CD4-positive, CD25-positive, alpha-beta regulatory T cell (primary cell): ENCODE measurements at regions not wholly inside any gene's neighbourhood (a gene's known extent, or its start where the extent isn't known, plus 50 kb on each side); places are given as distances from the start of the nearest gene placed in this dataset.
"Not testable (repeated sequence)": the region's sequence is repeated elsewhere in the genome, so short reads cannot be mapped to it uniquely, and the experiment has no call there.

Experiments used
- ATAC-seq, 2 donors: fragments of 150-1000 bp; cut with Tn5 transposase; one replicate each; pipeline ENCODE4 v1.10.0; 2021; ENCODE audit warnings: low read depth in 2 of 2, moderate number of reproducible peaks in 2 of 2, moderate library complexity in 1 of 2
- DNase-seq, 3 donors: peaks; one replicate each; pipeline versions ENCODE4 v3.0.0 to v3.0.0-alpha.2; 2012 to 2022; ENCODE audit warnings: mixed read lengths in 1 of 3
- H3K27ac ChIP-seq: one replicate; pipeline ENCODE4 v1.7.0; 2013; ENCODE audit warnings: mild to moderate bottlenecking, low read length; ENCODE audit not compliant: insufficient read depth, poor library complexity, severe bottlenecking
- H3K27me3 ChIP-seq: one replicate; pipeline ENCODE4 v1.7.0; 2013; ENCODE audit warnings: low read length; ENCODE audit not compliant: control insufficient read depth, insufficient read depth
- H3K36me3 ChIP-seq: one replicate; pipeline ENCODE4 v1.7.0; 2013; ENCODE audit warnings: mild to moderate bottlenecking, low read length, moderate library complexity; ENCODE audit not compliant: control insufficient read depth, insufficient read depth
- H3K4me1 ChIP-seq: 2 replicates; pipeline ENCODE4 v1.7.0; 2013; ENCODE audit warnings: mild to moderate bottlenecking, low read length; ENCODE audit not compliant: insufficient read depth, control insufficient read depth, poor library complexity, severe bottlenecking
- H3K4me3 ChIP-seq: one replicate; pipeline ENCODE4 v1.7.0; 2013; ENCODE audit warnings: low read depth, mild to moderate bottlenecking, low read length, moderate library complexity
- H3K9me3 ChIP-seq, 2 experiments: 1 replicate in 1 of 2; 2 replicates in 1 of 2; pipeline ENCODE4 v1.7.0; 2013; ENCODE audit warnings: low read length in 2 of 2, mild to moderate bottlenecking in 1 of 2, moderate library complexity in 1 of 2; ENCODE audit not compliant: control insufficient read depth in 2 of 2
- H3K27ac Mint-ChIP-seq, 3 donors: one replicate each; pipeline ENCODE4 v1.8.0; 2020 to 2022; ENCODE audit warnings: mild to moderate bottlenecking in 3 of 3, mixed read lengths in 3 of 3, moderate library complexity in 2 of 3
- H3K27me3 Mint-ChIP-seq: one replicate; pipeline ENCODE4 v1.8.0; 2022; ENCODE audit warnings: mild to moderate bottlenecking, mixed read lengths
- H3K36me3 Mint-ChIP-seq: one replicate; pipeline ENCODE4 v1.8.0; 2020; ENCODE audit warnings: mixed read lengths
- H3K4me1 Mint-ChIP-seq, 4 donors: one replicate each; pipeline ENCODE4 v1.8.0; 2020 to 2022; ENCODE audit warnings: mixed read lengths in 4 of 4, mild to moderate bottlenecking in 1 of 4
- H3K4me3 Mint-ChIP-seq, 4 donors: one replicate each; pipeline ENCODE4 v1.8.0; 2020 to 2022; ENCODE audit warnings: mild to moderate bottlenecking in 4 of 4, mixed read lengths in 4 of 4, moderate library complexity in 3 of 4
- H3K9me3 Mint-ChIP-seq, 7 donors: one replicate each; pipeline ENCODE4 v1.8.0; 2020 to 2022; ENCODE audit warnings: mixed read lengths in 7 of 7, mild to moderate bottlenecking in 3 of 7, moderate library complexity in 2 of 7

DNA sequence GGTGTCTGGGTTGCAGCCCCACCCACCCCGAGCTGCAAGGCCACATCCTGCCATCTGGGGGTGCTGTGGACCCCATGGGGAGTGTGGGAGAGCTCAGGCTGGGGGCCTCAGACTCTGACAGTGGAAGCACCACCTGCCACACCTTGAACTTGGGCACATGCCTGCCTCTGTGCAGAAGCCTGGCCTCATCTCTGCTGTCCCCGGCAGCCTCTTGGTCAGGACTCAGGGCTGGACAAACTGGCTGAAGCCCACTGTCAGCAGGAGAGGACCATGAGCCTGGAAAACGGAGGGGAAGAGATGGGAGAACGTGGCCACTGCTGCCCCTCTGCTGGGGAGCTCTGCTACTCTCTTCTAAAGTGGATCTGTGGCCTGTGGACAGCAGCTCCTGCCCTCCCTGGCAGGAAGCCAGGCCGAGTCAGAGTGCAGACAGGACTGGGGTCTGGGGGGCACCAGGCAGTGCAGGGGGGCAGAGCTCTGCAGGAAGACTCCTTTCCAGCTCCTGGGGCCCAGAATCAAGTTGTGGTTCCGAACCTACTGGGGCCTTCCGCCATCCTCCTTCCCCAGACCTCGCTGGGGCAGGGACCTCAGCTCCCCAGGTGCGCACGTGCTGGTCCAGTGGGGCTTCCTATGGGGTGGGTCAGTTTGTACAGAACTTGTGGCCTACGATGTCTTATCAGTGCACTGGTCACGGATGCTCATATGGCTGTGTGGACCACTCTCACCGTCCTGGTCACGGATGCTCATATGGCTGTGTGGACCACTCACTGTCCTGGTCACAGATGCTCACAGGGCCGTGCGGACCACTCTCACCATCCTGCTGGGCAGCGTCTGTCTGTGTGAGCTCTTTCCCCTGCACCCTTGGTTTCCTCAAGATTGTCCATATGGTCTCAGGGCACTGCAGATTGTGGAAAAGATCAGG, 207.7 kb downstream of the LAT start:
- no peak for ATAC-seq
- DNase-seq: no peak
- Mint-ChIP-seq H3K4me1 (peaks cover 2 to 8% (median 3%) of the 10 kb centered on the region in 4 donors), H3K27me3 (no peaks in the 10 kb centered on the region), H3K9me3 (no peaks in the 10 kb centered on the region), H3K4me3 (no peak overlapping the region), H3K27ac (peak overlapping the region; percentile 32 to 59 (median 58)), H3K36me3 (peaks cover 12% of the 10 kb centered on the region)
- Histone ChIP-seq H3K4me3 (no peak overlapping the region), H3K27ac (no peak overlapping the region), H3K9me3 (no peaks in the 10 kb centered on the region), H3K27me3 (no peaks in the 10 kb centered on the region), H3K4me1 (no peaks in the 10 kb centered on the region), H3K36me3 (no peaks in the 10 kb centered on the region)

DNA sequence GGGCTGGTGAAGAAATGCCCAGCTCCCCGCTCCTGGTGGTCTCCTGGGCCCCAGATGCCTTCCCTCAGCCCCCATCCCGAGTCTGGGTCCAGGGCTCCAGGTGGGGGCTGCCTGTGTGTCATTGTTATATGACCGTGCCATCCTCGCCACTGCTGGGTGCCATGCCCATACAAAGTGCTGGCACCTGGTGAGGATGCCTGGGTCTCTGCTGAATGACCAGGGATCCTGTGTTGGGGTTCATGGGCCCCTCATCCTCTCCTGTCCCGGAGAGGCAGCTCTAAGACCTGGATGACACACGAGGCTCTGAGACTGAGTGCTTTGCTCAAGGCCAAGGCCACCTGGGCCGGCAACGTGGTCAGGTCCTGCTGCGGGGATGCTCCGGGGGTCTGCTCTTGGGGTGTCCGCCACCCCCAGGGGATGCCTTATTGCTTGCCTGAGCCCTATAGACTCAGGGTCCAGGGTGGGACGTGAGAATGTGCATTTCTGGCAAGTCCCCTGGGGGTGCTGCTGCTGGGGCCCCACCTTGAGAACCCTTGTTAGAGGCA, 206.9 kb downstream of the LAT start:
- H3K36me3 Mint-ChIP-seq, H3K36me3 ChIP-seq, ATAC-seq, H3K27me3 Mint-ChIP-seq, H3K9me3 ChIP-seq, H3K27me3 ChIP-seq, H3K4me1 ChIP-seq, H3K27ac ChIP-seq, H3K9me3 Mint-ChIP-seq, H3K4me3 Mint-ChIP-seq, H3K4me1 Mint-ChIP-seq, H3K27ac Mint-ChIP-seq, DNase-seq, H3K4me3 ChIP-seq: not testable (repeated sequence)

DNA sequence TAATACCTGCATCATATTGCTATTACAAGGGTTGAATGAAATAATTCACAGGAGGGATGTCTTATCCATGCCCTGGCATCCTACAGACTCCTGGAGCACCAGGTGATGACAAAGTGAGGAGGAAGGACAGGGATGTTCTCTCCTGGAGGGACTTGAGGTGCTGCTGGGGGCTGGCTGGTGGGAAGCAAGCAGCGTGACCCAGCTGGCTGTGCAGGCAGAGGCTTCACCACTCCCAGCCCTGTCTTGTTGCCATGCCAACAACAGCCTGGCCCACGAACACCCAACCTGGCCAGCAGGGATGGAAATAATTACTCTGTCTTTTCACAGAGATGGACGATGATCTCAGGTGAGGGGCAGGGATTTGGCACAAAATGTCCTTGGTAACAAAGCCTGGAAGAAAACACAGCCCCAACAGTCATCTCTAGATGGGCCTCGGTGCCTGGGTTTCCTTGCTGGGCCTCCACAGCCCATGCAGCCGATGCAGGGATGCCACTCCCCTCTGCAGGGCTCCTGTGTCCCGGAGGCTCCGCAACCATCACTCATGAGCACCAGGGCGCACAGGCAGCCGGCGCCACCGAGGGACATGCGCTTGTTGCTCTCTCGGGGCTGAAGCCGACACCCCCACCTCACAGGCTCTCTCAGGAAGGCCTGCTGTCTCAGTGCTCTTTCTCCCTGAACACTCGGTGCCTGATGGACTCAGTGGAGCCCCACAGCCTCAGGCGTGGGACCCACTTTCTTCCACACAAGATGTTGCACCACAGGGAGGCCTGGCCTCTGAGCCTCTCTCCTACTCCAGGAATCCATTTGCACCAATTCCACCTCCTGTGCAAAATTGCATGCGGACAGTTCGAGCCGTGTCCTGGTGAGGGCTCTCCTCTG, 205.9 kb downstream of the LAT start:
- H3K4me1 ChIP-seq, H3K4me1 Mint-ChIP-seq, ATAC-seq, H3K9me3 ChIP-seq, H3K4me3 ChIP-seq, H3K36me3 Mint-ChIP-seq, H3K27me3 Mint-ChIP-seq, H3K27ac ChIP-seq, H3K4me3 Mint-ChIP-seq, H3K27me3 ChIP-seq, H3K9me3 Mint-ChIP-seq, DNase-seq, H3K36me3 ChIP-seq: not testable (repeated sequence)
- peak overlapping the region in 1 of 3 donors; percentile 22 for H3K27ac Mint-ChIP-seq

DNA sequence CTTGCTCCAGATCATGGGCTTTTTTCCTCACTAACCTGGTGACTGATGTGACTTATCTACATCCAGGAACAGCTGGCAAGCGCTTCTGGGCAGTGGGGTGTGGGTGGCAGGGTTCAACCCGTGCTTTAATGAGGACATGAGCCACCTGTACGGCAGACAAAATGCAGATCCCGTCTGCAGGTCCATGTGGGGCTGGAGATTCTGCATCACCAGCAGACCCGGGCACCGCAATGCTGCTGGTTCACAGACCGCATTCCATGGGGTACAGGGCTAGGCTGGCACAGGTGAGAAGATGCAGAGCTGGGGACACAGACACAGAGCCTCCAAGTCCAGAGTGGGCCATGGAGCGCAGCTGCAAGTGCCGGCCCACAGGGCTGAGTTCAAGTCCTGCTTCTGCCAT, 204.0 kb downstream of the LAT start:
- H3K4me3 ChIP-seq, H3K27ac Mint-ChIP-seq, DNase-seq, H3K4me1 ChIP-seq, H3K27ac ChIP-seq, H3K36me3 ChIP-seq, H3K9me3 ChIP-seq, H3K27me3 ChIP-seq, H3K36me3 Mint-ChIP-seq, ATAC-seq, H3K4me3 Mint-ChIP-seq, H3K27me3 Mint-ChIP-seq, H3K4me1 Mint-ChIP-seq, H3K9me3 Mint-ChIP-seq: not testable (repeated sequence)

DNA sequence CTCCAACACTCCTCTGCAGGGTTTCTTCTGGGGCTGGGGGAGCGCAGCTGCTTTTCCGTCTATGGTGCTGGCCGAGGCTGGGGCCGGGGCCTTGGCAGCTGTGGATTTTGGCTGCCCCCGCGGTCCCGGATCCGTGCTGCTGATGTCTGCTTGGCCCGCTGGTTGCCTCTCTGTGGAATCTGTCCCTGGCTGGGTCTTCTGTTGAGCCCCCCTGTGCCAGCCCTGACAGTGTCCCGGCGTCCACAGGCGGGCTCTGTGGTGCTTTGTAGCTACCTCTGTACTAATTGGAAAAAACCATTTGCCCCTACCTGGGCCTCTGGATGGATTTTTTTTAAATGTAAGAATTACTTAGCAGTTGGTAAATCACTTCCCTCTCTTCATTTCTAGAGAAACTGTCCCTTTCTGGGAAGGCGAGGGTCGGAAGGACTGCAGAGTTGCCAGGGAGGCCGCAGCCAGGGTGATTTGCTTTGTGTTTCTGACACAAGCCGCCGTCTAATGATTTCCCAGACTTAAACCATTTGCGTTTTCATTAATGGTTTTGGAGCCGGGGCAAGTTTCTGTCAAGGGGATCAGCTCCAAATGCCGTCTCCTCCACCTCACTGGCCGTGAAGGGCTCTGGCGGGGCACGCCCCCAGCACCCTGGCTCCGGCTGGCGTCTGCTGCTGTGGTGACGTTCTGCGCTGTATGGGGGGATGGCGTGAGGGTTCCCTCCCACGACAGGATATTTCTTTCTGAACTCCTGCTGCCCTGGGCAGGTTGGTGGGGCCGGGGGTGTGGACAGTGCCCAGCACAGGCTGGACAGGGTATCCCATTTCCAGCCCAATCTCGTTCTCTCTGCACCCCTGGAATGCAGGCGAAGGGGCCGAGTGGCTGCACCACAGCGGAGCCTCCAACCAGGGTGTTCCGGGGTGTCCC, 201.7 kb downstream of the LAT start:
- DNase-seq, H3K4me1 Mint-ChIP-seq: not testable (repeated sequence)

DNA sequence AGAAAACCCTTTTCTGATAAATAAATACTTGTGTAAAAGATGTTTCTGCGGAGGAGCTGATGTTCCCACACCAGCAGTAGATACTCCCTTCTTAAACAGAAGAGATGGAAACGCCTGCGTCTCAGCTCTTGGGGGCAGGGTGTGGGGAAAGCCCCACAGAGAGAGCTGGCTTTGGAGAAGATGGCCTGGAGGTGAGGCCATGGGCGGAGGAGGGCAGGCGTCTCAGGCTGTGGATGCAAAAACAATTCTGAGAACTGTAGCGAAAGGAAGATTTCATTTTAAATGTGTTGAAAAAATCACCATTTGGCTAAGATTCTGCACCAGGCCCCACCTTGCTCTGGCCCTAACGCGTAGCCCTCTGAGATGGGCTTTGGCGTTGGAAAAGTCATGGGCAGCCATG, 201.0 kb downstream of the LAT start:
- ATAC-seq, H3K27ac ChIP-seq, H3K9me3 ChIP-seq, DNase-seq, H3K9me3 Mint-ChIP-seq, H3K4me1 Mint-ChIP-seq, H3K27ac Mint-ChIP-seq, H3K4me1 ChIP-seq, H3K36me3 ChIP-seq, H3K27me3 ChIP-seq, H3K4me3 ChIP-seq, H3K4me3 Mint-ChIP-seq, H3K27me3 Mint-ChIP-seq: not testable (repeated sequence)
- peaks cover 12% of the 10 kb centered on the region for H3K36me3 Mint-ChIP-seq

More for the DNA sequence above, 201.7 kb downstream of the LAT start:
- H3K36me3 Mint-ChIP-seq: peaks cover 12% of the 10 kb centered on the region
- ATAC-seq, H3K4me3 ChIP-seq, H3K27me3 Mint-ChIP-seq, H3K27ac ChIP-seq, H3K9me3 ChIP-seq, H3K36me3 ChIP-seq, H3K4me1 ChIP-seq, H3K4me3 Mint-ChIP-seq, H3K27me3 ChIP-seq, H3K9me3 Mint-ChIP-seq, H3K27ac Mint-ChIP-seq: not testable (repeated sequence)

DNA sequence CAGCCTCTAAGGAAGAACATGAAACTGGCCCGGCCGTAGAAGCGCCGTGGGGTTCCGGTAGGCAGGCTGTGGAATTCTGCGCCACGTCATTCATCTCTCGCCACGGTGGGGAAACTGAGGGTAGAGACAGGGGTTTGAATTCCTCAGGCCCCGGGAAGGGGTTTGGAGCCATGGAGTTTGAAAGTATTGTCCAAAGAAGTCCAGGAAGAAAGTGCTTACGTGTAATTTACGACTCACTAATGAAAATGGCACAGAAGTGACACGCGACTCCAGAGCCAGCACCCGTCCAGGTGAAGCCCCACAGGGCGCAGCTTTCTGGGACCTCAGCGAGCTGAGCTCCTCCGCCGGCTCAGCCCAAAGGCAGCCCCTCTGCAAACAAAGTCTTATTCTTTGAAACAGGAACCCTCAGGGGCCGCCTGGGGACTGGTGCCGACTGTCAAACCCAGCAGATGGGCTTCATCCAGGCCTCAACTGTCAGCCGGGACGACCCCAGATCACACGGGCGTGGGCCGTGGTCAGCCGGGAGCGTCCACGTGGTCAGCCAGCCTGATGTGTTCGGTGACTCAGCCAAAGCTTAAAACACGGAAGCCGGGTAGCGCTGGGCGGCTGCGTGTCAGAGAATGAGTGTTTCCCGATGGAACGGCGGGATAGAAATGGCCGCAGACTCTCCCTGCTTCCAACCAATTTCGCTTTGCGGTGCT, 200.0 kb downstream of the LAT start:
- not testable (repeated sequence) for H3K9me3 Mint-ChIP-seq, H3K4me3 Mint-ChIP-seq, ATAC-seq, DNase-seq, H3K27me3 Mint-ChIP-seq, H3K27ac ChIP-seq, H3K4me1 Mint-ChIP-seq, H3K36me3 ChIP-seq, H3K36me3 Mint-ChIP-seq, H3K4me3 ChIP-seq, H3K27ac Mint-ChIP-seq, H3K9me3 ChIP-seq, H3K4me1 ChIP-seq, H3K27me3 ChIP-seq
